GM21786 (cell line): ENCODE measurements at regions not wholly inside any gene's neighbourhood (a gene's known extent, or its start where the extent isn't known, plus 50 kb on each side); places are given as distances from the start of the nearest gene placed in this dataset.

Experiments
- ATAC-seq: cut with Tn5 transposase; IDR thresholded peaks from one replicate; pipeline ENCODE4 v1.9.1; 2021; ENCODE audit not compliant: unreplicated experiment

DNA sequence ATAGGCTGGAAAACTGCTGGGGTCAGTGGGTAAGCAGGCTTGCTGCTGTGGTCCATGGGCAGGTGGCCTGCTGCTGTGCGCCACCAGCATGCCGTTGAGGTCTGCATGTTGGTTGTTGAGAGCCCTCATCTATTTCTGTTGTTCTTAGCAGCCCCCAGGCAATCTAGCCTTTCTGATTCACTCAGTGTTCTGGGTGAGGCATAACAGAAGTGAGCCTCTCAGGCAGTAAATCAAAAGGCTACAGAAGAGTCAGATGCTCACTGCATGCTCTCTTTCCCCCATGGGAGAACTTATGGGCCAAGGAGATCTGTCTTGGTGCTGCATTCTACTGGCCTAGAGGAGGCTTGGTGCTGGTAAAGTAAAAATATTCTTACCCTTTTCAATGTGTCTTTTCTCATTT, 67.8 kb upstream of the ATP10A start:
- no peak for ATAC-seq
